Fibroblast of skin of back (primary cell): ENCODE measurements at regions not wholly inside any gene's neighbourhood (a gene's known extent, or its start where the extent isn't known, plus 50 kb on each side); places are given as distances from the start of the nearest gene placed in this dataset.

Source experiments
- DNase-seq: peaks from one replicate; pipeline ENCODE4 v3.0.0-alpha.2; 2013

GRCh38 chr13:47826471-47826870 is 174.6 kb downstream of the SUCLA2 start:
- DNase-seq = peak; percentile 76

- no peak for DNase-seq
These were observed 179.0 kb downstream of the SUCLA2 start for GRCh38 chr13:47822036-47822435.

GRCh38 chr13:47816831-47817230 is 184.2 kb downstream of the SUCLA2 start:
- no peak for DNase-seq

GRCh38 chr13:47813718-47814117 is 187.4 kb downstream of the SUCLA2 start:
- no peak for DNase-seq

GRCh38 chr13:47809411-47809810 is 191.7 kb downstream of the SUCLA2 start:
- DNase-seq = no peak

GRCh38 chr13:47803131-47803530 is 197.9 kb downstream of the SUCLA2 start:
- no peak for DNase-seq

- DNase-seq = no peak
These were observed 199.5 kb downstream of the SUCLA2 start for GRCh38 chr13:47801555-47801954.

GRCh38 chr13:47800593-47800992 is 200.5 kb downstream of the SUCLA2 start:
- no peak for DNase-seq

- peak; percentile 22 for DNase-seq
These were observed 202.2 kb downstream of the SUCLA2 start for GRCh38 chr13:47798906-47799305.

- DNase-seq = no peak
These were observed 202.9 kb downstream of the SUCLA2 start for GRCh38 chr13:47798194-47798593.

- no peak for DNase-seq
These were observed 204.3 kb downstream of the SUCLA2 start for GRCh38 chr13:47796816-47797215.

- peak; percentile 19 for DNase-seq
These were observed 206.1 kb downstream of the SUCLA2 start for GRCh38 chr13:47794963-47795362.

- DNase-seq = no peak
These were observed 210.3 kb downstream of the SUCLA2 start for GRCh38 chr13:47790755-47791154.

- DNase-seq = no peak
These were observed 212.2 kb downstream of the SUCLA2 start for GRCh38 chr13:47788844-47789243.

- DNase-seq = no peak
These were observed 226.4 kb downstream of the SUCLA2 start for GRCh38 chr13:47774671-47774994.

- no peak for DNase-seq
These were observed 236.3 kb downstream of the SUCLA2 start for GRCh38 chr13:47764817-47765216.

GRCh38 chr13:47757466-47758080 is 243.5 kb downstream of the SUCLA2 start:
- no peak for DNase-seq

- no peak for DNase-seq
These were observed 253.2 kb downstream of the SUCLA2 start for GRCh38 chr13:47747901-47748300.

GRCh38 chr13:47726394-47726793 is 274.7 kb downstream of the SUCLA2 start:
- no peak for DNase-seq

GRCh38 chr13:47723898-47724297 is 277.2 kb downstream of the SUCLA2 start:
- no peak for DNase-seq

GRCh38 chr13:47719164-47719563 is 281.9 kb downstream of the SUCLA2 start:
- DNase-seq = no peak

GRCh38 chr13:47718556-47718955 is 282.5 kb downstream of the SUCLA2 start:
- no peak for DNase-seq

- peak; percentile 27 for DNase-seq
These were observed 292.7 kb downstream of the SUCLA2 start for GRCh38 chr13:47708386-47708785.

- DNase-seq = no peak
These were observed 293.7 kb downstream of the SUCLA2 start for GRCh38 chr13:47707414-47707813.

GRCh38 chr13:47705185-47705584 is 295.9 kb downstream of the SUCLA2 start:
- DNase-seq = no peak
